Glutamatergic neuron (in vitro differentiated cells): ENCODE measurements at regions not wholly inside any gene's neighbourhood (a gene's known extent, or its start where the extent isn't known, plus 50 kb on each side); places are given as distances from the start of the nearest gene placed in this dataset.

Experiments
- DNase-seq: peaks from one replicate; pipeline ENCODE4 v3.0.0; 2022
- H3K27ac Mint-ChIP-seq: one replicate; pipeline ENCODE4 v1.8.0; 2020; ENCODE audit warnings: mild to moderate bottlenecking, mixed read lengths, inconsistent platforms; ENCODE audit not compliant: unreplicated experiment
- H3K27me3 Mint-ChIP-seq: one replicate; pipeline ENCODE4 v1.8.0; 2020; ENCODE audit warnings: mild to moderate bottlenecking, moderate library complexity, mixed read lengths, inconsistent platforms; ENCODE audit not compliant: unreplicated experiment
- H3K36me3 Mint-ChIP-seq: one replicate; pipeline ENCODE4 v1.8.0; 2020; ENCODE audit warnings: mild to moderate bottlenecking, mixed read lengths, inconsistent platforms; ENCODE audit not compliant: unreplicated experiment
- H3K4me1 Mint-ChIP-seq: one replicate; pipeline ENCODE4 v1.8.0; 2020; ENCODE audit warnings: mild to moderate bottlenecking, low read depth, mixed read lengths, inconsistent platforms; ENCODE audit not compliant: unreplicated experiment
- H3K4me3 Mint-ChIP-seq: one replicate; pipeline ENCODE4 v1.8.0; 2020; ENCODE audit warnings: mild to moderate bottlenecking, mixed read lengths, inconsistent platforms; ENCODE audit not compliant: unreplicated experiment
- H3K9me3 Mint-ChIP-seq: one replicate; pipeline ENCODE4 v1.8.0; 2020; ENCODE audit warnings: mild to moderate bottlenecking, moderate library complexity, mixed read lengths, inconsistent platforms; ENCODE audit not compliant: unreplicated experiment
- CTCF ChIP-seq: fragments of 200-600 bp; sonication (generic); IDR thresholded peaks from one replicate; pipeline ENCODE4 v1.5.0; 2021; ENCODE audit not compliant: partially characterized antibody, unreplicated experiment

- H3K27ac Mint-ChIP-seq = no peak overlapping the region
These were observed 166.0 kb upstream of the SATB1 start for GRCh38 chr3:18591120-18591519.

GRCh38 chr3:18586076-18586475 is 160.9 kb upstream of the SATB1 start:
- TF ChIP-seq CTCF = no peak
- Mint-ChIP-seq H3K27me3 (no peaks in the 10 kb centered on the region), H3K27ac (no peak overlapping the region), H3K4me1 (no peaks in the 10 kb centered on the region), H3K4me3 (no peak overlapping the region), H3K9me3 (no peaks in the 10 kb centered on the region), H3K36me3 (no peaks in the 10 kb centered on the region)
- no peak for DNase-seq

More at GRCh38 chr3:18591120-18591519, 166.0 kb upstream of the SATB1 start:
- H3K27me3 Mint-ChIP-seq = no peaks in the 10 kb centered on the region
- no peak for DNase-seq
- TF ChIP-seq CTCF = no peak
- H3K4me3 Mint-ChIP-seq = no peak overlapping the region
- no peaks in the 10 kb centered on the region for H3K9me3 Mint-ChIP-seq
- no peaks in the 10 kb centered on the region for H3K36me3 Mint-ChIP-seq
- no peaks in the 10 kb centered on the region for H3K4me1 Mint-ChIP-seq

GRCh38 chr3:18585004-18585968 is 160.1 kb upstream of the SATB1 start:
- H3K27me3 Mint-ChIP-seq = no peaks in the 10 kb centered on the region
- no peak overlapping the region for H3K4me3 Mint-ChIP-seq
- DNase-seq = no peak
- H3K36me3 Mint-ChIP-seq = no peaks in the 10 kb centered on the region
- TF ChIP-seq CTCF = no peak
- no peak overlapping the region for H3K27ac Mint-ChIP-seq
- no peaks in the 10 kb centered on the region for H3K4me1 Mint-ChIP-seq
- no peaks in the 10 kb centered on the region for H3K9me3 Mint-ChIP-seq

- no peak for TF ChIP-seq CTCF
- H3K36me3 Mint-ChIP-seq = no peaks in the 10 kb centered on the region
- no peak overlapping the region for H3K27ac Mint-ChIP-seq
- H3K4me1 Mint-ChIP-seq = no peaks in the 10 kb centered on the region
- H3K27me3 Mint-ChIP-seq = peaks cover 3% of the 10 kb centered on the region
- H3K4me3 Mint-ChIP-seq = no peak overlapping the region
- no peaks in the 10 kb centered on the region for H3K9me3 Mint-ChIP-seq
- no peak for DNase-seq
These were observed 155.1 kb upstream of the SATB1 start for GRCh38 chr3:18580268-18580667.

- TF ChIP-seq CTCF = no peak
- no peaks in the 10 kb centered on the region for H3K9me3 Mint-ChIP-seq
- no peak overlapping the region for H3K27ac Mint-ChIP-seq
- H3K36me3 Mint-ChIP-seq = no peaks in the 10 kb centered on the region
- H3K4me1 Mint-ChIP-seq = no peaks in the 10 kb centered on the region
- no peak for DNase-seq
- no peak overlapping the region for H3K4me3 Mint-ChIP-seq
- H3K27me3 Mint-ChIP-seq = peaks cover 3% of the 10 kb centered on the region
These were observed 154.5 kb upstream of the SATB1 start for GRCh38 chr3:18579661-18580060.
